Effector memory CD8-positive, alpha-beta T cell (primary cell): ENCODE measurements at regions not wholly inside any gene's neighbourhood (a gene's known extent, or its start where the extent isn't known, plus 50 kb on each side); places are given as distances from the start of the nearest gene placed in this dataset.

ENCODE experiments used
- ATAC-seq: fragments of 150-1000 bp; cut with Tn5 transposase; replicated peaks from 2 replicates; pipeline ENCODE4 v1.10.0; 2021; ENCODE audit warnings: mild to moderate bottlenecking, moderate library complexity
- DNase-seq, 3 experiments: peaks; one replicate each; pipeline ENCODE4 v3.0.0; 2021
- H3K27ac Mint-ChIP-seq, 2 donors: one replicate each; pipeline ENCODE4 v1.8.0; 2022; ENCODE audit warnings: mild to moderate bottlenecking in 2 of 2, mixed read lengths in 2 of 2, moderate library complexity in 2 of 2
- H3K27me3 Mint-ChIP-seq, 2 donors: one replicate each; pipeline ENCODE4 v1.8.0; 2022; ENCODE audit warnings: mixed read lengths in 2 of 2
- H3K36me3 Mint-ChIP-seq: one replicate; pipeline ENCODE4 v1.8.0; 2022; ENCODE audit warnings: mild to moderate bottlenecking, moderate library complexity, mixed read lengths; ENCODE audit not compliant: insufficient read depth
- H3K4me1 Mint-ChIP-seq, 2 donors: one replicate each; pipeline ENCODE4 v1.8.0; 2022; ENCODE audit warnings: low read depth in 2 of 2, mixed read lengths in 2 of 2
- H3K4me3 Mint-ChIP-seq, 2 donors: one replicate each; pipeline ENCODE4 v1.8.0; 2022; ENCODE audit warnings: mild to moderate bottlenecking in 2 of 2, mixed read lengths in 2 of 2, moderate library complexity in 2 of 2
- H3K9me3 Mint-ChIP-seq, 2 donors: one replicate each; pipeline ENCODE4 v1.8.0; 2022; ENCODE audit warnings: mixed read lengths in 2 of 2

DNA sequence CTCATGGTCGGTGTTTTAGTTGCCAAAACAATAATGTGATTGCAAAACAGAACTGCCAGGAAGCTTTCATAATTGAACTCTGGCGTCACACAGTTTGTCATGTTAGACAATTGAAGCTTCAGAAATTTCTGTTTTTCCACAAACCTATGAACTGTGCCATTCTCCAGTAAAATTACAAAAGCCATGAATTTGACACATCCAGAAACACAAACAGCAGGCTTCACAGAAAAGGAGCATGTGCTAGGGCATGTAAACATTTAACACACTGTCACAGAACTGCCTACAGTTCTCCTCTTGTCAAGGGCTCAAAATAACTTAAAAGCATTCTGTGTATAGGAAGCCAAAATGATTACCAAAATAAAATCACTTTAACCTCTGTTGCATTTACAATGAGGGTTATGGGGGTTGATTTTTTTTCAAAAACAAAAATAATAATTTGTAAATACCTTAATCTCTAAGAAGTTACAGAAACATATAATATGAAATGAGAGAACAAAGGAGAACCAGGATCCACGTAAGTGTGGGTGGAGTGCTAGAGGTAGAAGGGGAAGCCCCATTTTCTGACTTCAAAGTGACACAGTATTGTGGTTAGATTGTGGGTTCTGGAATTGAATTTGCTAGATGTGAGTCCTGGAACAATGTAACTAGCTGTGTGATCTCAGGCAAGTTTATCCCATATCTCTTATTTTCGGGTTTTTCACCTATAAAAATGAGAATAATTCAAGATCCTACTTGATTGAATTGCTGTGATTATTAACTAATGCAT is 295.0 kb downstream of the CENPC start:
- DNase-seq, result no peak
- H3K4me1 Mint-ChIP-seq, result no peaks in the 10 kb centered on the region
- H3K4me3 Mint-ChIP-seq, result no peak overlapping the region
- no peak for ATAC-seq
- H3K27me3 Mint-ChIP-seq, result no peaks in the 10 kb centered on the region
- H3K36me3 Mint-ChIP-seq, result no peaks in the 10 kb centered on the region
- no peak overlapping the region for H3K27ac Mint-ChIP-seq
- peaks cover 2 to 12% of the 10 kb centered on the region in 2 donors for H3K9me3 Mint-ChIP-seq

GRCh38 chr4:67236788-67237187 is 308.5 kb downstream of the CENPC start:
- ATAC-seq, result no peak
- H3K4me1 Mint-ChIP-seq, result no peaks in the 10 kb centered on the region
- no peaks in the 10 kb centered on the region for H3K36me3 Mint-ChIP-seq
- H3K9me3 Mint-ChIP-seq, result peaks cover 0 to 4% of the 10 kb centered on the region in 2 donors
- no peak overlapping the region for H3K4me3 Mint-ChIP-seq
- no peak overlapping the region for H3K27ac Mint-ChIP-seq
- no peaks in the 10 kb centered on the region for H3K27me3 Mint-ChIP-seq
- DNase-seq, result no peak

DNA sequence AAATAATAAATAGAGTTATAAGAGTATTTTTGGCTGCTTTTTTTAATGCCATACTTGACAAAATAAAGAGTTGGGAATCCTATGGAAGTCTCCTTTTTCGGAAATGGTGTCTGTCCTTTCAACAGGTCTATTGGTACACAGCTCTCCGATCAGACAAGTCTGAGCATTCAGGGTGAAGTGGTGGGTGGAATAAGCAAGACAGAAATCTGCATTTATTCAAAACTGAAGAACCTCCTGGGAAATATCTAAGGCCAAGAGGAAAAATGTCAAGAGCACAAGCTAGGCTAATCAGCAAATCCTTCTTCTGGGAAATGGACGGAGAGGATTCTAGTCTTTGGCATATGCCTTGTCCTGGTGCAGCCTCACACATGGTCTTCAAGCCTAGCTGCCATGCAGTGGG is 309.0 kb downstream of the CENPC start:
- Mint-ChIP-seq H3K4me3 (no peak overlapping the region), H3K4me1 (no peaks in the 10 kb centered on the region), H3K27ac (no peak overlapping the region), H3K27me3 (no peaks in the 10 kb centered on the region), H3K9me3 (peaks cover 0 to 4% of the 10 kb centered on the region in 2 donors), H3K36me3 (no peaks in the 10 kb centered on the region)
- ATAC-seq, result no peak
- DNase-seq, result no peak

GRCh38 chr4:67234296-67234695 is 311.0 kb downstream of the CENPC start:
- no peaks in the 10 kb centered on the region for H3K27me3 Mint-ChIP-seq
- no peaks in the 10 kb centered on the region for H3K4me1 Mint-ChIP-seq
- no peaks in the 10 kb centered on the region for H3K36me3 Mint-ChIP-seq
- DNase-seq (no peak), ATAC-seq (no peak)
- H3K4me3 Mint-ChIP-seq, result no peak overlapping the region
- peaks cover 0 to 4% of the 10 kb centered on the region in 2 donors for H3K9me3 Mint-ChIP-seq
- no peak overlapping the region for H3K27ac Mint-ChIP-seq

- Mint-ChIP-seq H3K36me3 (no peaks in the 10 kb centered on the region), H3K27me3 (no peaks in the 10 kb centered on the region), H3K4me3 (no peak overlapping the region), H3K9me3 (peaks cover 5 to 8% of the 10 kb centered on the region in 2 donors), H3K27ac (no peak overlapping the region), H3K4me1 (no peaks in the 10 kb centered on the region)
- ATAC-seq (no peak), DNase-seq (no peak)
These were observed 316.2 kb downstream of the CENPC start for GRCh38 chr4:67229148-67229547.

DNA sequence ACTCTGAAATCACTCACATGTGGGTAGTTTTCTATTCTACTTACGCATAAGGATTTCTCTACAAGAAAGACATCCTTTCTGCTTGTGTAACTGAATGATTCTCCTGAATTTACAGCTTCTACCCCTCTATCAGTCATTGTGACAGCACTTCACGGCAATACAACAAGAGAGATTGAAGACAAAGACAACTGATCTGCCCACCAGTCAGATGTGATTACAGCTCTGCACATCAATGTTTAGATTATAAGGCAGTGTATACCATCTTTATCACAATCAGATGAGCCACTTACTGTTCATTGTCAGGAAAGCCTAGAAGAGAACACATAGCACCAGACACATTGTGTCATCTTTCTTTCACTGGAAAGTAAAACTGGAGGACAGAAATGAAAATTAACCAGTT is 324.4 kb downstream of the CENPC start:
- ATAC-seq (no peak), DNase-seq (no peak)
- Mint-ChIP-seq H3K4me1 (no peaks in the 10 kb centered on the region), H3K27me3 (no peaks in the 10 kb centered on the region), H3K27ac (no peak overlapping the region), H3K4me3 (no peak overlapping the region), H3K36me3 (no peaks in the 10 kb centered on the region), H3K9me3 (no peaks in the 10 kb centered on the region)

- DNase-seq, result no peak
- H3K27me3 Mint-ChIP-seq, result no peaks in the 10 kb centered on the region
- no peak overlapping the region for H3K4me3 Mint-ChIP-seq
- H3K9me3 Mint-ChIP-seq, result peaks cover 0 to 2% of the 10 kb centered on the region in 2 donors
- no peak overlapping the region for H3K27ac Mint-ChIP-seq
- no peaks in the 10 kb centered on the region for H3K36me3 Mint-ChIP-seq
- ATAC-seq, result no peak
- no peaks in the 10 kb centered on the region for H3K4me1 Mint-ChIP-seq
These were observed 326.4 kb downstream of the CENPC start for GRCh38 chr4:67218883-67219282.

GRCh38 chr4:67207941-67208441 is 337.3 kb downstream of the CENPC start:
- Mint-ChIP-seq H3K27me3 (no peaks in the 10 kb centered on the region), H3K9me3 (peaks cover 4 to 16% of the 10 kb centered on the region in 2 donors), H3K27ac (no peak overlapping the region), H3K4me3 (no peak overlapping the region), H3K4me1 (no peaks in the 10 kb centered on the region), H3K36me3 (no peaks in the 10 kb centered on the region)
- ATAC-seq (no peak), DNase-seq (no peak)

DNA sequence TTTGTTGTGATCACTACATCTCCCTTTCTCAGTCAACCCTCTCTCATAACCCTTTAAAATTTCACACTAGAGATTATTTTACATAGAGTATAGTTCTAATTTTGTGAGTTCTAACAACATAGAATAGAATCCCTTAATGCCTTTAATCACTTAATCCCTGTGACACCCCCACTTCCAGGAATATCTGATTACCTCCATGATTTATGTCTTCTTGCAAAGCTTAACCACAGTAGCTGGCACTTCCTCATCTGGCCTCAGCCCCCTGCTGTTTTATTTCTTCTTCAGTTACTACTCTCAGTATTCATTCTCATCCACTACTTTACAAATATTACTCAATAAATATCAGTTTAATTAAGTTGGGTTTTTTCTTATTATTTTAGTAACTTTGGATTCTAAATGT is 340.9 kb downstream of the CENPC start:
- Mint-ChIP-seq H3K36me3 (no peaks in the 10 kb centered on the region), H3K4me3 (no peak overlapping the region)

GRCh38 chr4:67201334-67201733 is 344.0 kb downstream of the CENPC start:
- ATAC-seq (no peak), DNase-seq (no peak)
- H3K27ac Mint-ChIP-seq, result no peak overlapping the region
- no peak overlapping the region for H3K4me3 Mint-ChIP-seq
- no peaks in the 10 kb centered on the region for H3K36me3 Mint-ChIP-seq
- no peaks in the 10 kb centered on the region for H3K27me3 Mint-ChIP-seq
- H3K4me1 Mint-ChIP-seq, result no peaks in the 10 kb centered on the region
- H3K9me3 Mint-ChIP-seq, result peaks cover 3 to 12% of the 10 kb centered on the region in 2 donors

More for the DNA sequence above, 340.9 kb downstream of the CENPC start:
- ATAC-seq (no peak), DNase-seq (no peak)
- H3K4me1 Mint-ChIP-seq, result no peaks in the 10 kb centered on the region
- no peak overlapping the region for H3K27ac Mint-ChIP-seq
- H3K9me3 Mint-ChIP-seq, result peaks cover 3 to 16% of the 10 kb centered on the region in 2 donors
- no peaks in the 10 kb centered on the region for H3K27me3 Mint-ChIP-seq

DNA sequence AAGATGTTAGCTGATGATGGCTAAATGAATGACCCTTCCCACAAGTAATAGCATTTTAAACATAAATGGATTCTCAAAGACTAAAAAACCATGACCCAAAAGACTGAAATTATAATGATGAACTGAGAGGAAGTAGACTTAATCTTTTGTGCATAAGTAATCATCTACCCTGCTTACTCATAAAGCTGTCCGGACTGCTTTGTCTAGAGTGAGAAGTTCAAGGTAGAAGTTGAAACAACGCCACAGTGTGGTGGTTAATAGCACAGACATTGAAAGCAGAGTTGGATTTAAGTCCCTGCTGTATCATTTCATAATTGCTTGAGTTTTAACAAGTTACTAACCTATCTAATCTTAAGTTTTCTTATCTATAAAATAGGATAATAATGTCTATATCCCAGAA is 346.6 kb downstream of the CENPC start:
- H3K4me3 Mint-ChIP-seq, result no peak overlapping the region
- H3K36me3 Mint-ChIP-seq, result no peaks in the 10 kb centered on the region
- no peak overlapping the region for H3K27ac Mint-ChIP-seq
- H3K4me1 Mint-ChIP-seq, result no peaks in the 10 kb centered on the region
- ATAC-seq (no peak), DNase-seq (no peak)
- H3K27me3 Mint-ChIP-seq, result no peaks in the 10 kb centered on the region
- peaks cover 0 to 1% of the 10 kb centered on the region in 2 donors for H3K9me3 Mint-ChIP-seq

DNA sequence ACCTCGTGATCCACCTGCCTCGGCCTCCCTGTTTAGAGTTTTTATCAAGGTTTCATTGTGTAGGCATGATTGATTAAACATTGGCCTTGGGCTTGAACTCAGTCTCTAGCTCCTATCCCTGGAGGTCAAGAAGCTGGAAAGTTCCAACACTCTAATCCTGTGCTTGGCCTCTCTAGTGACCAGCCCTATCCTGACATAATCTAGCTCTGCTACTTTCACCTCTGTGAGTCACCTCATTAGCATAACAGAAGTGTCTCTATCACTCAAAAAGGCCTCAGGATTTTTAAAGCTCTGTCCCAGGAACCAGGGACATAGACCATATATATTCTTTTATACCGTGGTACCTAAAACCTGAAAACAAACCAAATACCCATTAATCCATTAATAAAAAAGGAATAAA is 377.5 kb downstream of the CENPC start:
- H3K36me3 Mint-ChIP-seq, result no peaks in the 10 kb centered on the region
- no peak overlapping the region for H3K4me3 Mint-ChIP-seq
- no peaks in the 10 kb centered on the region for H3K4me1 Mint-ChIP-seq
- H3K27ac Mint-ChIP-seq, result no peak overlapping the region
- H3K27me3 Mint-ChIP-seq, result no peaks in the 10 kb centered on the region
- H3K9me3 Mint-ChIP-seq, result peaks cover 0 to 7% of the 10 kb centered on the region in 2 donors
- DNase-seq, result no peak
- ATAC-seq, result no peak

GRCh38 chr4:67162690-67163089 is 382.6 kb downstream of the CENPC start:
- no peak overlapping the region for H3K4me3 Mint-ChIP-seq
- no peaks in the 10 kb centered on the region for H3K36me3 Mint-ChIP-seq
- no peak for DNase-seq
- H3K27me3 Mint-ChIP-seq, result no peaks in the 10 kb centered on the region
- peaks cover 0 to 11% of the 10 kb centered on the region in 2 donors for H3K9me3 Mint-ChIP-seq
- no peak for ATAC-seq
- no peak overlapping the region for H3K27ac Mint-ChIP-seq
- no peaks in the 10 kb centered on the region for H3K4me1 Mint-ChIP-seq

GRCh38 chr4:67161311-67161710 is 384.0 kb downstream of the CENPC start:
- Mint-ChIP-seq H3K9me3 (peaks cover 7 to 11% of the 10 kb centered on the region in 2 donors), H3K27me3 (no peaks in the 10 kb centered on the region), H3K4me3 (no peak overlapping the region), H3K4me1 (no peaks in the 10 kb centered on the region), H3K36me3 (no peaks in the 10 kb centered on the region), H3K27ac (no peak overlapping the region)
- ATAC-seq (no peak), DNase-seq (no peak)
